NCI-H2196 treated with DMSO at 0.1 percent for 48 hours (cell line): ENCODE measurements at regions not wholly inside any gene's neighbourhood (a gene's known extent, or its start where the extent isn't known, plus 50 kb on each side); places are given as distances from the start of the nearest gene placed in this dataset.
A peak's percentile ranks its signal among the peaks of the same experiment; 100 is the strongest.

Experiments
- DNase-seq: peaks from one replicate; lab custom pipeline; 2025; ENCODE audit not compliant: unreplicated experiment; lab: John Stamatoyannopoulos, UW

- no peak for DNase-seq
Measured at GRCh38 chr13:22270881-22271280, 600.0 kb downstream of the FGF9 start.

DNA sequence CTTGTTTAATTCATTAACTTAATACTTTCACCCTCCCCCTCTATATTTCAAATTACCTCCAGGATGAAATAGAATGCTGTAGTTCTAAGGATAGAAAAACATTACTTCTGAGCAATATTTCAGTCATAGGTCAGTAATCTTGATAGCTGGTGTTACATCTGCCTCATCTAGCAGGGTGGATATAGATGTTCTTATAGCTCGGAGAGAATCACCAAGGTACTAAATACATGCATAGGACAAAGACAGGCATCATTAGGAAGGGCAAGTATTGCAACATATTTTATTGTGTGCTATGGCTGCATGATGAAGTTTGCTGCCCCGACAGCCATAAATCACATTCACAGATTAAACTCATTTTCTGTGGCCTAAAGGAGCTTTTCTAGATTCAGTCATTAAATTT, 601.0 kb downstream of the FGF9 start:
- no peak for DNase-seq

GRCh38 chr13:22275393-22275792, 604.5 kb downstream of the FGF9 start:
- no peak for DNase-seq

DNA sequence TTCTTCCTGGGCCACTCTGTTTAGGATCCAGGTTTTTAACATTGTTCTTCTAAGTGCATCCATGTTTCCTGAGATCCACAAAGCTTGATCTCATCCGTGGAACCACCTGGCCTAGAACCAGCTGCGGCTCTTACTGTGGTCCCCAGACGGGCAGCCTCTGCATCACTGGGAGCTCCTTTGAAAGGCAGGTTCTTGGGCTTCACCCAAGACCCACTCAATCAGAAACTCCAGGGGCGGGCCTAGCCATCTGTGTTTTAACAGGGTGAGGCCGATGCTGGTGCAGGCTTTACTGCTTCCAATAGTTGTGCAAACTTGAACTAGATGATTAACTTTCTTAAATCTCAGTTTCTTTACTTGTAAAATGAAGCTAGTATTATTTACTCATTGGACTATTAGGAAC, 605.7 kb downstream of the FGF9 start:
- DNase-seq, result no peak

GRCh38 chr13:22278336-22278929, 607.6 kb downstream of the FGF9 start:
- DNase-seq, result peak; percentile 5

GRCh38 chr13:22285867-22286266, 615.0 kb downstream of the FGF9 start:
- DNase-seq, result no peak

- no peak for DNase-seq
Measured at GRCh38 chr13:22286338-22286737, 615.5 kb downstream of the FGF9 start.

DNA sequence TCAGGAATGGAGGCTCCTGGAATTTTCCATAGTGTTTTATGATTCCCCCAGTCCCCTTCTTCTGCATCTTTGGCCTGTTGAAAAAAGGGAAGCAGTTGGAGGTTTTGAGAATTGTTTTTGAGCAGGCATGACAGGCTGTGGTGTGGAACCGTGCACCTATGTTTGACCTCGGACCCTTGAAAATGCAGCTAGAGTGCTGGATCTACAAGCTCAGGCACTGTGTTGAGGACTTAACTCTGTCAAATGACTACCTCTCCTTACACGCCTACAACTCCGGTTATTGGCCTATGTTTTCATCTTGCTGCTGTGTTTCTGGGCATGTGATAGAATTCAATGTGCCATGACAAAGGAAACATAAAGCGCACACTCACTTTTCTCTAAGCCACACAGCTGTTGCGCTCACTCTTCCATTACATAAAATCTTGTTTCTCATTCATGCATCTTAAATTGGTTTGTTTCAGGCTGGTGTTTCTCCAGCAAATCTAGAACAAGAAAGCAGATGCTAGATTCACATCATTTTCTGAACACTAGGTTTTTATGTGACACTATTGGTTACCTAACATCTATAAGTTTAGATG, 616.6 kb downstream of the FGF9 start:
- DNase-seq, result no peak

DNA sequence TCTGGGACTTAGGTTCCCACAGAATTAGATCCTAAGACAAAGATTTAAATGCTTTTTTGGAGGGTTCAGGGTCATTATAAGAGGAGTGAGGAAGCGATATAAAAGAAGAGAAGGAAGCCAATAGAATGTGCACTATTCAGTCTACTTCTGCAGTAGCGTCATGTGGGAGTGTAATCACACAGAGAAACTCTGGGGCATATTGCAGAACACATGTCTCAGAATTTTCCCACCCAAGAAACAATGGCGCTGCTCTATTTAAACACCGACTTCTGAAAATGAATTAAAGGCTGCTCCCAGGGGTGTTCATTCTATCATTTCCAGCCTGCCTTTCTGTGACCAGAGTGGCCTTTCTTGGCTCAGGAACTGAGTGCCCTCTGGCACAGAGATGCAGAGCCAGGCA, 617.6 kb downstream of the FGF9 start:
- no peak for DNase-seq

- no peak for DNase-seq
Measured at GRCh38 chr13:22289711-22290110, 618.8 kb downstream of the FGF9 start.

- DNase-seq, result no peak
Measured at GRCh38 chr13:22298530-22298929, 627.7 kb downstream of the FGF9 start.

DNA sequence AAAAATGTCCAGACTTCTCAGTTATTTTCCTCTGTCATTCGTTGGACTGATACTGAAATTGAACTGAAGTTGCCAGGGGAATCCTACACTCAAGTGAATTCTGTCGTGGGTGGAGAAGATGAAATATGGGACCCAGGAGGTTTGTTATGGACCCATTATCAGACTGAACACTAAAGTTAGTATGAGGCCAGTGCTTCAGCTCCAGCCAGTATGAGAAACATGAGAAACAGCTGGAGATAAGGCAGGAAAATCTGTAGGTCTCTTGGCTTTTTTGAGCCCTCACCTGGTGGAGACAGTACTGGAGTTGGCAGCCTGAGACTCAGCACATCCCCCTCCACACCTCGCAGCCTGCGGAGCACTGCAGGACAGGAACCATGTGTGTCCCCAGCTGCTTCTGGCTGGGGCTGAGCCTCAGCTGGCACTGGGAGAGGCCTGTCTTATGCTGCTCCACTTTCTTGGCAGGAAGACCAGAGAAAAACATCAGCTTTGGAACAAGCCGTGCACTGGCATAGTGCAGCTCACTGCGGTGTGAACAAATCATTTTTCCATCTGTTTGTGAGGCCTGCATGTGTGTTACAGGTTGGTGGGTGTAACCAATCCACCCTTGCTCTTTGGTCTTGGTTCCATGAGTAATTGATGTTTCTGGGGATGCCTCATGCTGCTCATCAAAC, 641.0 kb downstream of the FGF9 start:
- no peak for DNase-seq

GRCh38 chr13:22312405-22312803, 641.5 kb downstream of the FGF9 start:
- no peak for DNase-seq

DNA sequence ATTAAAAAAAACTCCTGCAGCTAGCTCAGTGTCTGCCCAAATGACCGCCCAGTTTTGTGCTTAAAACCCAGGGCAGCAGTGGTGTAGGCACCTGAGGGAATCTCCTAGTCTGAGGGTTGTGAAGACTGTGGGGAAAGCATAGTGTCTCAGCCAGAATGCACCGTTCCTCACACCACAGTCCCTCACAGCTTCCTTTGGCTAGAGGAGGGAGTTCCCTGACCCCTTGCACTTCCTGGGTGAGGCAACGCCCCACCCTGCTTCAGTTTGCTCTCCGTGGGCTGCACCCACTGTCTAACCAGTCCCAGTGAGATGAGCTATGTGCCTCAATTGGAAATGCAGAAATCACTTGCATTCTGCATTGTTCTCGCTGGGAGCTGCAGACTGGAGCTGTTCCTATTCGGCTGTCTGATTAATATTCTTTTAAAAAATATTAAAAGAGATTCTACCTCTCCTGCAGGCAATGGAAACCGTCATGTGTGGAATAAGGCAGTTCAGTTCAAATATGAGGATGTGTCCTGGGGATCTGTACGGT, 645.7 kb downstream of the FGF9 start:
- no peak for DNase-seq

DNA sequence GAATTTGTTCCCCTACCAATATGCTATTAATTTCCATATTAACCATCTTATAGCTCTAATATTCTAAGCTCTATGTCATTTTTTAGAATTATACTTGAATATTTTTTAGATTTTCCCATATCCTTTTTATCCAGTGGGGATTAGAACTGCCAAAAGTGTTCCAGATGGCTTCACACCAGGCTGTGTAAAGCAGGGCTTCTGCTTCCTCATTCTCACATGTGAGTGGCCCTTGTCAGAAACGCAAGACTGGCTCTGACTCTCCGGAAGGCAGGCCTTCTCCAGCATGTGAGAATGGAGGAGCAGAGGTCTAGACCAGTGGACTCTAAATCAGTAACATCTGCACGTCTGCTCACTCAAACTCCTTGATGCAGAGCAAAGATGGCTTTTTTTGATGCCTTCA, 650.1 kb downstream of the FGF9 start:
- DNase-seq, result no peak

DNA sequence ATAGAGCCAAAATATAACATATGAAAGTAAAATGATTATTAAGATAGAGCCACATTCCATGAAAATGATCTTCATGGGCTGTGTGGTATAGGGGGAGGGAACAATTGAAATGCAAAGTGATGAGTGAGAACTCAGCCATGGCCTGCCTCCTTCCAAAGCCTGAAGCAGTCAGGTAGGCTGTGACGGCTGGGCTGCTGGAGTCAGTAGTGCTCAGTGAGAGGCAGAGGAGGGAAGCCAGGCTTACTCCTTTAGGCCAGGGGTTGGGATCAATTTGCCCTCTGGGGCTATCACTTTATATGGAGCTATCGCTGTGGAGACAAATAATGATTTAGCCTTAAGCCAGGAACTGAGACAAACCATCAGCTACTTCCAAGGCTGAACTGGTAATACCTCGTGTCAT, 654.9 kb downstream of the FGF9 start:
- DNase-seq, result no peak

DNA sequence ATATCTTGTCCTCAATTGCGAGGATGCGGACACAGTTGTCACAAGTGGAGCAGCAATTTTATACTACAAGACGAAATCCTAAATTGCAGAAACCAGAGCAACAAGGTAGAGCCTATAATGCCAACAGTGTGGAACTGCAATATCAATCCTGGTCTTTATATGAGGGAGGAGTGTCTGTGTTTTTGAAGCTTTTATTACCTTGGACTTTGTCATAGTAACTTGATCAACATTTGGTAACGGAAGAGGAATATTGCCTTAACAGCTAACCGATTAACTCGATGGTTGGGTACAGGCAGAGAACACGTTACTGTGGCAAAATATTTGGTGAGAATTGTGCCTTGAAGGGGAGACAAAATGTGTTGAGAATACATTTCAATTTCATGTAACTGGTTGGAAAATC, 661.5 kb downstream of the FGF9 start:
- no peak for DNase-seq

DNA sequence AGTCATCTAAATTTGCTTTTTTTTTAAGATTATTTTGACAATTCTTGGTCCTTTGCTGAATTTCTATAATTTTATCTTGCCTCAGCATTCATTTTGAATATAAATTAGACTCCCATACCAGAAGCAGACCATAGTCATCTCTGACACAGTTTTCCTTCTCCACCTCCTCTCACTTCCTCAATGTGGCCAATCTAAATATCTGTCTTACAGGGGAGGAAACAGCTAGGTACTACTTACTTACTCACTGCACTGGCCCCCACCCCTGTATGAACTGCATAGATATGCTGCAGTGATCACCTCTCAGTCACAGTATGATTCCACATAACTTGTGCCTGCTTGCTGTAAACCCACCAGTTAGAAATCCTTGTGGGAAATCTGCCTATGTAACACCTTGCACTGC, 665.6 kb downstream of the FGF9 start:
- DNase-seq, result no peak

DNA sequence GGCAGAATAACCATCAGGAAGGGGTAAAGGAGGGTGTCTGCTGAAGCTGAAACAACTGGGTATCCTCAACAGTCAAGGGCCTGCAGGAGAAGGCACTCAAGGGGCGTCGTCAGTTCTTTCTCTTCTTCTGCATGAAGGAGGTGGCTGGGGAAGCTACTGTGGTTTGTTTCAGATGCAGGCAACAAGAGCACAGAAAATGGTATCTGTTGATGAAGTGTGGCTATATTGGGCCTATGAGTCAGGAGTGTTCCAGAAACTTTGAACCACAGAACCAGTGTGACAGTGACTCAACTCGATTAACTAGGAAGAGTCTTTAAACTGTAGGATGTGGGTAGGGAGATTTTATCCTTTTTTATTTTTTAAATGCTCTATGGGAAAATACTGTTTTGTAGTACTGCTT, 686.3 kb downstream of the FGF9 start:
- DNase-seq, result no peak

GRCh38 chr13:22369090-22369489, 698.2 kb downstream of the FGF9 start:
- DNase-seq, result no peak

DNA sequence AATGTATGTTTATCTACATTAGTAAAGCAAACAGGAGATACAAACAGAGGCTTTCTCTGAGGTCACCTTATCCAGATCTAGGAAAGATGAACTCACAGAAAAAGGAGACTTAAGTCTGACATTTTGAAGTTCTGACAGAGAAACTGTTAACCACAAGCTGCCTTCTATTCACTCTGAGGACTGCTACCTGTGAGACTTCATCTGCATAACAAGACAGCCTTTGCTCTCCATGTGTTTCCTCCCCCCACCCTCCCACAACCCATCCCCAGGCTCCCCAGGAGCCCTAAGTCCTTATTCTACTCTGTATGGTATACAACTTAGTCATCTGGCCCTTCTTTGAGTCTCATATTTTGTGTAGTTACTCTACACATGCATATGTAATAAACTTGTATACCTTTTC, 699.0 kb downstream of the FGF9 start:
- DNase-seq, result no peak

- no peak for DNase-seq
Measured at GRCh38 chr13:22372261-22372660, 701.4 kb downstream of the FGF9 start.

DNA sequence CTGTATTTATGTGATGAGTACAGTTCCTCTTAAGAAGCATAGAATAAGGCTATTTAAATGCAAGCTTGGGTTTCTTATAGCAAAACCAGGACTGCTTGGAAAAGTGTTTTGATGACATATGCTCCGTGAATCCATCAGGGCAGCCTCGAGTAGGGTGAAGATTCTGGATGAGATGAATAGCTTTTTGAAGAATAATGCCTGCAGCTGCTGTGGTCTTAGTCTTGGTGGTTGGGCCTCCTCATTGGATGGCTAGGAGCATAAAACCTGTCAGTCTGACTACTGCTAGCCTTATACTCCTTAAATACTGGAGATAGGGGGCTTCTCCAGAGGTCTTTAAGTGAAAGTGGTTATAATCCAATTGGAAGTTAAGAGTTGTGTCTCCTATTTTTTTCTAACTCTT, 704.3 kb downstream of the FGF9 start:
- no peak for DNase-seq
